ENCODE measurements at regions not wholly inside any gene's neighbourhood (a gene's known extent, or its start where the extent isn't known, plus 50 kb on each side); places are given as distances from the start of the nearest gene placed in this dataset.
A peak's percentile ranks its signal among the peaks of the same experiment; 100 is the strongest.

- TF ChIP-seq, protein P1, sequence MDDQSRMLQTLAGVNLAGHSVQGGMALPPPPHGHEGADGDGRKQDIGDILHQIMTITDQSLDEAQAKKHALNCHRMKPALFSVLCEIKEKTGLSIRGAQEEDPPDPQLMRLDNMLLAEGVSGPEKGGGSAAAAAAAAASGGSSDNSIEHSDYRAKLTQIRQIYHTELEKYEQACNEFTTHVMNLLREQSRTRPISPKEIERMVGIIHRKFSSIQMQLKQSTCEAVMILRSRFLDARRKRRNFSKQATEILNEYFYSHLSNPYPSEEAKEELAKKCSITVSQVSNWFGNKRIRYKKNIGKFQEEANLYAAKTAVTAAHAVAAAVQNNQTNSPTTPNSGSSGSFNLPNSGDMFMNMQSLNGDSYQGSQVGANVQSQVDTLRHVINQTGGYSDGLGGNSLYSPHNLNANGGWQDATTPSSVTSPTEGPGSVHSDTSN (IDR thresholded peaks at IDR 0.05): no peak
- TF ChIP-seq CHD4 (IDR thresholded peaks at IDR 0.05; ENCODE audit: borderline replicate concordance) (no peak), EHMT2 (IDR thresholded peaks at IDR 0.05; ENCODE audit: low read depth) (no peak), REST (IDR thresholded peaks at IDR 0.05) (no peak), ESRRA (IDR thresholded peaks at IDR 0.05; ENCODE audit: borderline replicate concordance, low read length) (no peak), JUNB (IDR thresholded peaks at IDR 0.05) (no peak), KDM1A (IDR thresholded peaks at IDR 0.05; ENCODE audit: low read depth) (no peak), EHF (CRISPR knock-in tag; IDR thresholded peaks at IDR 0.05) (no peak), ZC3H11A (IDR thresholded peaks at IDR 0.05) (no peak), ZSCAN20 (CRISPR knock-in tag; IDR thresholded peaks at IDR 0.05) (no peak), CBX8 (IDR thresholded peaks at IDR 0.05) (no peak)
- TF ChIP-seq, protein P2, sequence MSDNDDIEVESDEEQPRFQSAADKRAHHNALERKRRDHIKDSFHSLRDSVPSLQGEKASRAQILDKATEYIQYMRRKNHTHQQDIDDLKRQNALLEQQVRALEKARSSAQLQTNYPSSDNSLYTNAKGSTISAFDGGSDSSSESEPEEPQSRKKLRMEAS (IDR thresholded peaks at IDR 0.05): no peak
- Histone ChIP-seq H3K27ac (no peak overlapping the region; a peak in 1 of 6 replicates), H3K9me3 (no peaks in the 10 kb centered on the region), H3K4me1 (no peaks in the 10 kb centered on the region), H3K4me3 (no peak overlapping the region), H3K4me2 (no peak overlapping the region)
- ChIA-PET CTCF (interaction anchor here (0.6 to 1.7 kb wide), 4 partner anchors 13 to 237 kb away, joined by 3 to 4 read pairs (median 3); no protein-coding TSS in a partner anchor), POLR2A (interaction anchor here (0.6 kb wide), 2 partner anchors 97 to 1028 kb away, joined by 3 to 5 read pairs; no protein-coding TSS in a partner anchor)
- DNase-seq (ENCODE audit: low read depth in 1 of 2, low spot score in 1 of 2) (no peak), FAIRE-seq (no peak), ATAC-seq (no peak)
- WGBS (ENCODE audit: missing lambda C conversion rate): 91% methylated on average over 2 of the region's 2 CpGs
These were observed 65.8 kb downstream of the ETAA1 start for GRCh38 chr2:67462738-67463496.

- ATAC-seq (peak in 1 of 2 experiments; percentile 68; a peak in 3 of 6 replicates), FAIRE-seq (no peak), DNase-seq (ENCODE audit: low read depth in 1 of 2, low spot score in 1 of 2) (peak in 1 of 2 experiments; percentile 74)
- CTCF ChIA-PET: interaction anchor here (0.6 kb wide), 2 partner anchors 80 to 95 kb away, joined by 3 to 4 read pairs; no protein-coding TSS in a partner anchor
- H3K9me3 ChIP-seq: no peaks in the 10 kb centered on the region
- H3K27ac ChIP-seq: no peak overlapping the region
- 62% methylated on average over 5 of the region's 5 CpGs for WGBS (ENCODE audit: missing lambda C conversion rate)
- POLR2A ChIA-PET: no interaction called here
- H3K4me3 ChIP-seq: no peak overlapping the region
- H3K4me2 ChIP-seq: no peak overlapping the region
- no peaks in the 10 kb centered on the region for H3K4me1 ChIP-seq
- TF ChIP-seq RAD21 (conservative IDR thresholded peaks at IDR 0.05 in 1 of 2, IDR thresholded peaks at IDR 0.05 in 1 of 2): no peak
- TF ChIP-seq HMGXB4 (CRISPR knock-in tag; IDR thresholded peaks at IDR 0.05; ENCODE audit: borderline replicate concordance): no peak
- no peak for TF ChIP-seq PHF8 (IDR thresholded peaks at IDR 0.05; ENCODE audit: borderline replicate concordance, low read depth)
- TF ChIP-seq JUN (IDR thresholded peaks at IDR 0.05): no peak
- no peak for TF ChIP-seq NFE2L2 (conservative IDR thresholded peaks at IDR 0.05; ENCODE audit: low read length)
- TF ChIP-seq CBX8 (IDR thresholded peaks at IDR 0.05): no peak
- TF ChIP-seq ZFP36 (IDR thresholded peaks at IDR 0.05; ENCODE audit: borderline replicate concordance, partially characterized antibody): no peak
- TF ChIP-seq, protein P3, sequence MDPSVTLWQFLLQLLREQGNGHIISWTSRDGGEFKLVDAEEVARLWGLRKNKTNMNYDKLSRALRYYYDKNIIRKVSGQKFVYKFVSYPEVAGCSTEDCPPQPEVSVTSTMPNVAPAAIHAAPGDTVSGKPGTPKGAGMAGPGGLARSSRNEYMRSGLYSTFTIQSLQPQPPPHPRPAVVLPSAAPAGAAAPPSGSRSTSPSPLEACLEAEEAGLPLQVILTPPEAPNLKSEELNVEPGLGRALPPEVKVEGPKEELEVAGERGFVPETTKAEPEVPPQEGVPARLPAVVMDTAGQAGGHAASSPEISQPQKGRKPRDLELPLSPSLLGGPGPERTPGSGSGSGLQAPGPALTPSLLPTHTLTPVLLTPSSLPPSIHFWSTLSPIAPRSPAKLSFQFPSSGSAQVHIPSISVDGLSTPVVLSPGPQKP (IDR thresholded peaks at IDR 0.05; ENCODE audit: low read depth, low read length): no peak
- TF ChIP-seq E2F6 (IDR thresholded peaks at IDR 0.05; ENCODE audit: borderline replicate concordance, low read depth): no peak
- no peak for TF ChIP-seq TP53 (CRISPR knock-in tag; IDR thresholded peaks at IDR 0.05)
- no peak for TF ChIP-seq REST (IDR thresholded peaks at IDR 0.05)
- no peak for TF ChIP-seq POLR2A (IDR thresholded peaks at IDR 0.05; ENCODE audit: low read length)
- TF ChIP-seq NR3C1 (IDR thresholded peaks at IDR 0.05): no peak
- TF ChIP-seq BHLHE40 (IDR thresholded peaks at IDR 0.05; ENCODE audit: low read depth, low read length): no peak
- TF ChIP-seq EHF (CRISPR knock-in tag; IDR thresholded peaks at IDR 0.05): no peak
These were observed 66.7 kb downstream of the ETAA1 start for GRCh38 chr2:67463810-67464209.
